CD14-positive monocyte (primary cell): ENCODE measurements at regions not wholly inside any gene's neighbourhood (a gene's known extent, or its start where the extent isn't known, plus 50 kb on each side); places are given as distances from the start of the nearest gene placed in this dataset.

Experiments used
- DNase-seq, 3 donors: peaks; one replicate each; pipeline ENCODE4 v3.0.0-alpha.2; 2011 to 2022
- H2AFZ ChIP-seq: 2 replicates; pipeline ENCODE4 v1.6.0; 2012; ENCODE audit warnings: mild to moderate bottlenecking, low read depth, low read length, inconsistent platforms; ENCODE audit not compliant: insufficient read depth, poor library complexity, severe bottlenecking
- H3K27ac ChIP-seq, 2 donors: 1 replicate in 1 of 2; 2 replicates in 1 of 2; pipeline ENCODE4 v1.5.1; 2012 to 2013; ENCODE audit warnings: low read length in 2 of 2, control low read depth in 1 of 2, inconsistent platforms in 1 of 2, low read depth in 1 of 2, mild to moderate bottlenecking in 1 of 2
- H3K27me3 ChIP-seq, 2 donors: one replicate each; pipeline versions ENCODE4 v1.6.0 to v1.6.1; 2011 to 2013; ENCODE audit warnings: low read length in 2 of 2; ENCODE audit not compliant: control insufficient read depth in 2 of 2, insufficient read depth in 2 of 2
- H3K36me3 ChIP-seq, 2 donors: replicated peaks in 1 of 2; 1 replicate in 1 of 2; 2 replicates in 1 of 2; pipeline versions ENCODE4 v1.5.1 to v1.6.1; 2012 to 2013; ENCODE audit warnings: low read length in 2 of 2, control low read depth in 1 of 2, inconsistent platforms in 1 of 2, mild to moderate bottlenecking in 1 of 2; ENCODE audit not compliant: insufficient read depth in 2 of 2, control insufficient read depth in 1 of 2
- H3K4me1 ChIP-seq, 2 donors: 1 replicate in 1 of 2; 2 replicates in 1 of 2; pipeline versions ENCODE4 v1.5.1 to v1.6.1; 2012 to 2013; ENCODE audit warnings: low read length in 2 of 2, control low read depth in 1 of 2, inconsistent platforms in 1 of 2, mild to moderate bottlenecking in 1 of 2, moderate library complexity in 1 of 2; ENCODE audit not compliant: insufficient read depth in 2 of 2, control insufficient read depth in 1 of 2
- H3K4me2 ChIP-seq: replicated peaks from 2 replicates; pipeline ENCODE3; 2012; ENCODE audit warnings: low read length, moderate library complexity, mild to moderate bottlenecking; ENCODE audit not compliant: poor library complexity, severe bottlenecking; ENCODE audit errors: extremely low read depth
- H3K4me3 ChIP-seq, 3 experiments: fragments of 200-600 bp in 1 of 3; sonication (generic) in 1 of 3; replicated peaks in 1 of 3; 1 replicate in 2 of 3; 2 replicates in 1 of 3; pipeline ENCODE4 v1.5.1; 2011 to 2013; ENCODE audit warnings: low read length in 3 of 3, mild to moderate bottlenecking in 3 of 3, control low read depth in 2 of 3, low read depth in 2 of 3, inconsistent platforms in 1 of 3, moderate library complexity in 1 of 3
- H3K79me2 ChIP-seq: 2 replicates; pipeline ENCODE4 v1.6.0; 2012; ENCODE audit warnings: mild to moderate bottlenecking, control low read depth, inconsistent platforms, low read length, moderate library complexity; ENCODE audit not compliant: insufficient read depth
- H3K9ac ChIP-seq: 2 replicates; pipeline ENCODE4 v1.6.0; 2017; ENCODE audit warnings: low read length, mild to moderate bottlenecking; ENCODE audit not compliant: insufficient read depth, poor library complexity, severe bottlenecking
- H3K9me3 ChIP-seq, 2 donors: replicated peaks in 1 of 2; 1 replicate in 1 of 2; 2 replicates in 1 of 2; pipeline versions ENCODE4 v1.5.1 to v1.6.1; 2012 to 2013; ENCODE audit warnings: low read length in 2 of 2, control low read depth in 1 of 2; ENCODE audit not compliant: control insufficient read depth in 1 of 2, insufficient read depth in 1 of 2
- H4K20me1 ChIP-seq: 2 replicates; pipeline ENCODE4 v1.6.0; 2012; ENCODE audit warnings: mild to moderate bottlenecking, low read length, control low read depth, moderate library complexity; ENCODE audit not compliant: insufficient read depth
- H3K27ac Mint-ChIP-seq, 7 donors: one replicate each; pipeline ENCODE4 v1.8.0; 2020; ENCODE audit warnings: mild to moderate bottlenecking in 7 of 7, mixed read lengths in 7 of 7, moderate library complexity in 6 of 7, inconsistent platforms in 2 of 7
- H3K27me3 Mint-ChIP-seq, 3 donors: one replicate each; pipeline ENCODE4 v1.8.0; 2021 to 2022; ENCODE audit warnings: low read depth in 3 of 3, mild to moderate bottlenecking in 3 of 3, mixed read lengths in 3 of 3, moderate library complexity in 3 of 3, inconsistent platforms in 1 of 3
- H3K36me3 Mint-ChIP-seq, 2 donors: one replicate each; pipeline ENCODE4 v1.8.0; 2020; ENCODE audit warnings: mixed read lengths in 2 of 2, inconsistent platforms in 1 of 2, mild to moderate bottlenecking in 1 of 2
- H3K4me1 Mint-ChIP-seq: one replicate; pipeline ENCODE4 v1.8.0; 2020; ENCODE audit warnings: mild to moderate bottlenecking, mixed read lengths
- H3K4me3 Mint-ChIP-seq, 2 donors: one replicate each; pipeline ENCODE4 v1.8.0; 2020; ENCODE audit warnings: mild to moderate bottlenecking in 2 of 2, mixed read lengths in 2 of 2, moderate library complexity in 1 of 2
- H3K9me3 Mint-ChIP-seq, 7 donors: one replicate each; pipeline ENCODE4 v1.8.0; 2020 to 2022; ENCODE audit warnings: mixed read lengths in 7 of 7, mild to moderate bottlenecking in 6 of 7, moderate library complexity in 6 of 7, inconsistent platforms in 2 of 7
- WGBS: methylation state at CpG from one replicate; pipeline ENCODE4 v1.1.5; 2013; ENCODE audit warnings: missing lambda C conversion rate; ENCODE audit not compliant: insufficient coverage; 5-methylcytosine and 5-hydroxymethylcytosine counted together
- intact Hi-C, 2 donors: fragments of 100-400 bp; cut with micrococcal nuclease; formaldehyde crosslinking; loops; one replicate each; pipeline versions ENCODE4 v1.15.0 to v1.15.1; 2023
- TF ChIP-seq, protein P1 (sequence below): fragments of 200-600 bp; IDR thresholded peaks from one replicate; pipeline ENCODE4 v1.8.0; 2022; ENCODE audit warnings: antibody characterized with exemption, mild to moderate bottlenecking

DNA sequence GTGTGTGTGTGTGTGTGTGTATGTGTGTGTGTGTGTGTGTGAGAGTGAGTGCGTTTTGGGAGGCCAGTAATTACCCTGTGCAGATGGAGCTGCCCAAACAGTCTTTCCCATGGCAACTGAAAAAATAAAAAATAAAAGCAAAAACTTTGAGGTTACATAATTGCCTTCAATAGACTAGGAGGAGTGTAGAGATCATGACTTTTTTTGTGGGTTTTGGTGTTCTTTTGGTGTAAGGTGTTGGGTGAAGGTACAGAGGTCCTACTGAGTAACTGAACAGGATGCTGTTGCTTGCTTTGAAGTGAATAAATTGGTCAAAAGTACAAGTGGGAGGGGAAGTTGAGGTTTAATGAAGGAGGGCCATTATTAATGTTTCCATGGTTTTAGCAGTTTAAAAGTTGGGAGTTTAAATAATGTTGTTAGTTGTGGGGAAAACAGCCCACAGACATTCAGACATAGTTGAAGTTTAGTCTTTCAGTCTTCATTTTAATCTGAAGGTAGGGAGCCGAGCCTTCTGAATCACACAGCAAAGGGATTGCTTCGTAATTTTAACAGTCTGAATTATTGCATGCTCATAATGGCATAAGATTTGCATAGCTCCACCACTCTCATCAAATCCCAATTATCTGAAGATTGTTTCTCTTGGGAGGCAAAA lies 251.4 kb downstream of the PRL start:
- H3K9me3 ChIP-seq = peaks cover 0 to 5% of the 10 kb centered on the region in 2 donors
- H3K27me3 Mint-ChIP-seq = no peaks in the 10 kb centered on the region
- peaks cover 2 to 11% (median 6%) of the 10 kb centered on the region in 7 donors for H3K9me3 Mint-ChIP-seq
- no peaks in the 10 kb centered on the region for H4K20me1 ChIP-seq
- DNase-seq = no peak
- H3K4me1 Mint-ChIP-seq = peaks cover 4% of the 10 kb centered on the region
- H3K4me3 ChIP-seq = no peak overlapping the region
- no peaks in the 10 kb centered on the region for H3K27me3 ChIP-seq
- H2AFZ ChIP-seq = no peak overlapping the region
- H3K27ac Mint-ChIP-seq = no peak overlapping the region
- H3K4me2 ChIP-seq = no peak overlapping the region
- WGBS = 100% methylated on average over 1 of the region's 3 CpGs
- TF ChIP-seq, protein P1, sequence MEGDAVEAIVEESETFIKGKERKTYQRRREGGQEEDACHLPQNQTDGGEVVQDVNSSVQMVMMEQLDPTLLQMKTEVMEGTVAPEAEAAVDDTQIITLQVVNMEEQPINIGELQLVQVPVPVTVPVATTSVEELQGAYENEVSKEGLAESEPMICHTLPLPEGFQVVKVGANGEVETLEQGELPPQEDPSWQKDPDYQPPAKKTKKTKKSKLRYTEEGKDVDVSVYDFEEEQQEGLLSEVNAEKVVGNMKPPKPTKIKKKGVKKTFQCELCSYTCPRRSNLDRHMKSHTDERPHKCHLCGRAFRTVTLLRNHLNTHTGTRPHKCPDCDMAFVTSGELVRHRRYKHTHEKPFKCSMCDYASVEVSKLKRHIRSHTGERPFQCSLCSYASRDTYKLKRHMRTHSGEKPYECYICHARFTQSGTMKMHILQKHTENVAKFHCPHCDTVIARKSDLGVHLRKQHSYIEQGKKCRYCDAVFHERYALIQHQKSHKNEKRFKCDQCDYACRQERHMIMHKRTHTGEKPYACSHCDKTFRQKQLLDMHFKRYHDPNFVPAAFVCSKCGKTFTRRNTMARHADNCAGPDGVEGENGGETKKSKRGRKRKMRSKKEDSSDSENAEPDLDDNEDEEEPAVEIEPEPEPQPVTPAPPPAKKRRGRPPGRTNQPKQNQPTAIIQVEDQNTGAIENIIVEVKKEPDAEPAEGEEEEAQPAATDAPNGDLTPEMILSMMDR = no peak
- no peak overlapping the region for H3K27ac ChIP-seq
- intact Hi-C loops = no loop called here
- no peaks in the 10 kb centered on the region for H3K36me3 ChIP-seq
- H3K9ac ChIP-seq = no peak overlapping the region
- no peaks in the 10 kb centered on the region for H3K36me3 Mint-ChIP-seq
- H3K4me3 Mint-ChIP-seq = no peak overlapping the region
- no peaks in the 10 kb centered on the region for H3K4me1 ChIP-seq
- no peaks in the 10 kb centered on the region for H3K79me2 ChIP-seq

DNA sequence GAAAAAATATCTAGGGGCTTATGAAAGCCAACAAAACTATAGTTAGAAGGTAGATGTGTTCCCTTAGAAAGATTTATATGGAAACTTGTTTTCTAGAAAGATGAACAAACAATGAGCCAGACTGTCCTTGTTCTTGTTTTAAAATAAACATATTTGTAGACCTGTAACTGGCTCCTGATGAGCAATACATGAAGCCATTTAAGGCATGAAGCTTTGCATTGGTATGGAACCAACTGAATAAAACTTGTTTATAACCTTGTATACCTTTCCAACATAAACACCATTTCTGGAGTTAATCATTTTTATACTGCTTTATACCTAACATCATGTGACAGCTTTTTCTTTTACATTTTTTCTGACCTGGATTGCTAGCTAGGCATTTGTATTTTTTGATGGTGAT lies 247.8 kb downstream of the PRL start:
- Histone ChIP-seq H3K4me2 (no peak overlapping the region), H3K79me2 (no peaks in the 10 kb centered on the region), H4K20me1 (no peaks in the 10 kb centered on the region), H3K4me3 (no peak overlapping the region), H2AFZ (no peak overlapping the region), H3K27me3 (no peaks in the 10 kb centered on the region), H3K36me3 (no peaks in the 10 kb centered on the region), H3K9me3 (no peaks in the 10 kb centered on the region), H3K9ac (no peak overlapping the region), H3K27ac (no peak overlapping the region), H3K4me1 (no peaks in the 10 kb centered on the region)
- Mint-ChIP-seq H3K36me3 (no peaks in the 10 kb centered on the region), H3K4me3 (no peak overlapping the region), H3K27me3 (no peaks in the 10 kb centered on the region), H3K27ac (no peak overlapping the region), H3K9me3 (peaks cover 0 to 3% (median 0%) of the 10 kb centered on the region in 7 donors), H3K4me1 (peaks cover 5% of the 10 kb centered on the region)
- DNase-seq = no peak
- TF ChIP-seq, protein P1 = no peak
- intact Hi-C loops = no loop called here
